GM12878 (cell line): ENCODE measurements at regions not wholly inside any gene's neighbourhood (a gene's known extent, or its start where the extent isn't known, plus 50 kb on each side); places are given as distances from the start of the nearest gene placed in this dataset.

Experiments
- ATF7 ChIP-seq: fragments of 450-650 bp; IDR thresholded peaks from 2 replicates; pipeline ENCODE4 v1.6.1; 2016; ENCODE audit warnings: low read depth, mild to moderate bottlenecking
- CBFB ChIP-seq: IDR thresholded peaks from 2 replicates; pipeline ENCODE4 v1.6.1; 2016; ENCODE audit warnings: antibody characterized with exemption, low read depth
- CREM ChIP-seq: IDR thresholded peaks from 2 replicates; pipeline ENCODE4 v1.6.1; 2014; ENCODE audit warnings: antibody characterized with exemption, low read depth
- EP300 ChIP-seq, 2 experiments: fragments of 150-350 bp in 1 of 2; IDR thresholded peaks; 2 replicates each; pipeline ENCODE4 v1.6.1; 2011 to 2012; ENCODE audit warnings: low read depth in 2 of 2, low read length in 2 of 2, borderline replicate concordance in 1 of 2, improper control_type of control experiment in 1 of 2, inconsistent platforms in 1 of 2; ENCODE audit not compliant: control insufficient read depth in 1 of 2
- FOS ChIP-seq: IDR thresholded peaks from 3 replicates; pipeline ENCODE4 v1.6.1; 2011; ENCODE audit warnings: borderline replicate concordance; ENCODE audit not compliant: insufficient read length; ENCODE audit errors: extremely low read depth
- GABPA ChIP-seq: IDR thresholded peaks from 2 replicates; pipeline ENCODE4 v1.6.1; 2014; ENCODE audit warnings: antibody characterized with exemption, low read depth, mild to moderate bottlenecking, inconsistent platforms
- HSF1 ChIP-seq: fragments of 150-350 bp; IDR thresholded peaks from 2 replicates; pipeline ENCODE4 v1.6.1; 2014; ENCODE audit warnings: mild to moderate bottlenecking, low read depth, low read length
- IRF3 ChIP-seq: fragments of 450-650 bp; IDR thresholded peaks from 2 replicates; pipeline ENCODE4 v1.6.1; 2014; ENCODE audit warnings: mild to moderate bottlenecking
- JUNB ChIP-seq: IDR thresholded peaks from 2 replicates; pipeline ENCODE4 v1.6.1; 2016; ENCODE audit warnings: antibody characterized with exemption, mild to moderate bottlenecking
- KDM1A ChIP-seq: fragments of 200-600 bp; sonication (generic); IDR thresholded peaks from 2 replicates; pipeline ENCODE4 v1.6.1; 2016; ENCODE audit warnings: borderline replicate concordance
- NKRF ChIP-seq: fragments of 450-650 bp; conservative IDR thresholded peaks from 2 replicates; pipeline ENCODE4 v1.6.1; 2017; ENCODE audit warnings: mild to moderate bottlenecking, moderate library complexity
- NR2F1 ChIP-seq: fragments of 450-650 bp; conservative IDR thresholded peaks from 2 replicates; pipeline ENCODE4 v1.6.1; 2017; ENCODE audit warnings: mild to moderate bottlenecking
- PAX8 ChIP-seq: fragments of 450-650 bp; IDR thresholded peaks from 2 replicates; pipeline ENCODE4 v1.6.1; 2017; ENCODE audit warnings: mild to moderate bottlenecking, moderate library complexity
- SMAD1 ChIP-seq: fragments of 450-650 bp; IDR thresholded peaks from 2 replicates; pipeline ENCODE4 v1.6.1; 2018; ENCODE audit warnings: mild to moderate bottlenecking, low read depth; ENCODE audit not compliant: partially characterized antibody
- SMC3 ChIP-seq: IDR thresholded peaks from 2 replicates; pipeline ENCODE4 v1.6.1; 2011; ENCODE audit warnings: low read length, improper control_type of control experiment, borderline replicate concordance
- SP1 ChIP-seq: IDR thresholded peaks from one replicate; pipeline ENCODE4 v1.6.1; 2011; ENCODE audit warnings: low read depth, low read length
- TBL1XR1 ChIP-seq: IDR thresholded peaks from 2 replicates; pipeline ENCODE4 v1.6.1; 2012; ENCODE audit warnings: low read depth, low read length, improper control_type of control experiment
- ZBTB11 ChIP-seq: fragments of 450-650 bp; formaldehyde crosslinking; IDR thresholded peaks from 2 replicates; pipeline ENCODE4 v1.5.0; 2022; ENCODE audit warnings: mild to moderate bottlenecking, missing genetic modification characterization
- ZNF274 ChIP-seq: IDR thresholded peaks from one replicate; pipeline ENCODE4 v1.8.0; 2011; ENCODE audit not compliant: insufficient read length, insufficient read depth
- TF ChIP-seq, protein P1 (sequence below): IDR thresholded peaks from 2 replicates; pipeline ENCODE4 v1.6.1; 2011; ENCODE audit warnings: low read depth, mild to moderate bottlenecking, low read length, moderate library complexity, borderline replicate concordance; ENCODE audit errors: extremely low read depth
- TF ChIP-seq, protein P2 (sequence below): IDR thresholded peaks from 2 replicates; pipeline ENCODE4 v1.6.1; 2012; ENCODE audit warnings: low read length, inconsistent platforms

GRCh38 chr17:72465191-72466024 is 344.6 kb downstream of the SOX9 start (continued):
- TF ChIP-seq SP1 (peak; percentile 80), JUNB (peak; percentile 66), ATF7 (peak; percentile 96), NKRF (no peak), ZBTB11 (CRISPR knock-in tag) (no peak), HSF1 (no peak; the same call in 1 of the 2 replicates), TBL1XR1 (no peak), EP300 (IDR thresholded peaks at IDR 0.05; ENCODE audit: borderline replicate concordance in 1 of 2, control insufficient read depth in 1 of 2, low read depth in 2 of 2, low read length in 2 of 2) (peak; percentile 38 to 66; a peak in 3 of 4 replicates), CBFB (no peak), CREM (peak; percentile 82), PAX8 (no peak), NR2F1 (peak; percentile 67), GABPA (no peak), ZNF274 (no peak), SMAD1 (peak; percentile 97), IRF3 (no peak), SMC3 (no peak), KDM1A (no peak), FOS (no peak)
- TF ChIP-seq, protein P1, sequence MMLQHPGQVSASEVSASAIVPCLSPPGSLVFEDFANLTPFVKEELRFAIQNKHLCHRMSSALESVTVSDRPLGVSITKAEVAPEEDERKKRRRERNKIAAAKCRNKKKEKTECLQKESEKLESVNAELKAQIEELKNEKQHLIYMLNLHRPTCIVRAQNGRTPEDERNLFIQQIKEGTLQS, result no peak
- TF ChIP-seq, protein P2, sequence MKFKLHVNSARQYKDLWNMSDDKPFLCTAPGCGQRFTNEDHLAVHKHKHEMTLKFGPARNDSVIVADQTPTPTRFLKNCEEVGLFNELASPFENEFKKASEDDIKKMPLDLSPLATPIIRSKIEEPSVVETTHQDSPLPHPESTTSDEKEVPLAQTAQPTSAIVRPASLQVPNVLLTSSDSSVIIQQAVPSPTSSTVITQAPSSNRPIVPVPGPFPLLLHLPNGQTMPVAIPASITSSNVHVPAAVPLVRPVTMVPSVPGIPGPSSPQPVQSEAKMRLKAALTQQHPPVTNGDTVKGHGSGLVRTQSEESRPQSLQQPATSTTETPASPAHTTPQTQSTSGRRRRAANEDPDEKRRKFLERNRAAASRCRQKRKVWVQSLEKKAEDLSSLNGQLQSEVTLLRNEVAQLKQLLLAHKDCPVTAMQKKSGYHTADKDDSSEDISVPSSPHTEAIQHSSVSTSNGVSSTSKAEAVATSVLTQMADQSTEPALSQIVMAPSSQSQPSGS, result peak; percentile 99
